Ovary (tissue), 7 donors: ENCODE measurements at regions not wholly inside any gene's neighbourhood (a gene's known extent, or its start where the extent isn't known, plus 50 kb on each side); places are given as distances from the start of the nearest gene placed in this dataset.

Experiments used
- DNase-seq, 5 donors: peaks; one replicate each; pipeline ENCODE4 v3.0.0-alpha.2; 2019 to 2020
- H3K27ac ChIP-seq, 2 donors: fragments of 200-600 bp; one replicate each; pipeline versions ENCODE4 v1.5.1 to v1.8.0; 2019 to 2022
- H3K27me3 ChIP-seq: fragments of 200-600 bp; one replicate; pipeline ENCODE4 v1.8.0; 2022
- H3K36me3 ChIP-seq: fragments of 200-600 bp; sonication (generic); one replicate; pipeline ENCODE4 v1.5.1; 2019
- H3K4me1 ChIP-seq: one replicate; pipeline ENCODE4 v1.8.1; 2013; ENCODE audit warnings: mild to moderate bottlenecking, moderate library complexity; ENCODE audit not compliant: insufficient read depth
- H3K4me3 ChIP-seq: fragments of 200-600 bp; sonication (generic); one replicate; pipeline ENCODE4 v1.5.1; 2017
- H3K9me3 ChIP-seq, 2 donors: fragments of 200-600 bp in 1 of 2; sonication (generic) in 1 of 2; one replicate each; pipeline versions ENCODE4 v1.5.1 to v1.8.1; 2013 to 2019; ENCODE audit warnings: mild to moderate bottlenecking in 1 of 2, moderate library complexity in 1 of 2
- CTCF ChIP-seq, 3 donors: fragments of 450-650 bp in 2 of 3; fragments of 200-600 bp in 1 of 3; IDR thresholded peaks; one replicate each; pipeline versions ENCODE4 v1.5.1 to v1.8.0; 2016 to 2022; ENCODE audit warnings: antibody characterized with exemption in 3 of 3, mild to moderate bottlenecking in 1 of 3
- EP300 ChIP-seq: sonication (generic); formaldehyde crosslinking; IDR thresholded peaks from one replicate; pipeline ENCODE4 v1.6.1; 2017; ENCODE audit warnings: antibody characterized with exemption
- POLR2A ChIP-seq: fragments of 450-650 bp; IDR thresholded peaks from one replicate; pipeline ENCODE4 v1.6.1; 2017; ENCODE audit warnings: antibody characterized with exemption, mild to moderate bottlenecking, moderate library complexity
- WGBS, 3 donors: extraction: QIAGEN DNeasy Blood & Tissue Kit in 1 of 3; methylation state at CpG; one replicate each; pipeline versions ENCODE4 v1.1.5 to v1.1.7; 2013 to 2017; 5-methylcytosine and 5-hydroxymethylcytosine counted together
- intact Hi-C, 4 donors: fragments of 100-400 bp; cut with DNase I; formaldehyde crosslinking; loops; one replicate each; pipeline versions ENCODE4 v1.11.0 to v1.15.1; 2022 to 2023
- donor health status: DM: no; HTN: no; CAD: no; lungs with moderate emphysema.
- donor health status: DM: no; HTN: no; CAD: no.
- donor health status: Bipolar disorder and iron deficiency.
- donor health status: DM: no; HTN: no; CAD: no.
- donor health status: DM: yes; HTN: yes; CAD: no.

GRCh38 chr11:119934267-119934666 lies 203.6 kb downstream of the TRIM29 start:
- DNase-seq: no peak
- Histone ChIP-seq H3K4me3 (no peak overlapping the region), H3K4me1 (no peaks in the 10 kb centered on the region), H3K36me3 (no peaks in the 10 kb centered on the region), H3K27ac (no peak overlapping the region), H3K27me3 (no peaks in the 10 kb centered on the region), H3K9me3 (no peaks in the 10 kb centered on the region)
- 90 to 95% (median 92%) methylated on average over 4 of the region's 4 CpGs for WGBS, 3 donors
- TF ChIP-seq POLR2A: no peak
- TF ChIP-seq EP300: no peak
- no peak for TF ChIP-seq CTCF (IDR thresholded peaks at IDR 0.05)
- intact Hi-C loops: no loop called here

- no peak for DNase-seq
- WGBS, 3 donors: 41 to 53% (median 50%) methylated on average over 5 of the region's 5 CpGs
- no peak overlapping the region for H3K27ac ChIP-seq
- TF ChIP-seq CTCF (IDR thresholded peaks at IDR 0.05): no peak
- no peak for TF ChIP-seq POLR2A
- TF ChIP-seq EP300: no peak
- H3K4me1 ChIP-seq: no peaks in the 10 kb centered on the region
- no peaks in the 10 kb centered on the region for H3K36me3 ChIP-seq
- intact Hi-C loops: no loop called here
- H3K4me3 ChIP-seq: no peak overlapping the region
- no peaks in the 10 kb centered on the region for H3K27me3 ChIP-seq
- H3K9me3 ChIP-seq: no peaks in the 10 kb centered on the region
Observed at GRCh38 chr11:119933584-119933983, 204.3 kb downstream of the TRIM29 start.

GRCh38 chr11:119932828-119933562 lies 204.0 kb upstream of the NECTIN1 start:
- intact Hi-C loops: no loop called here
- Histone ChIP-seq H3K27ac (no peak overlapping the region), H3K27me3 (no peaks in the 10 kb centered on the region), H3K4me1 (no peaks in the 10 kb centered on the region), H3K4me3 (no peak overlapping the region), H3K36me3 (no peaks in the 10 kb centered on the region), H3K9me3 (no peaks in the 10 kb centered on the region)
- TF ChIP-seq POLR2A: no peak
- TF ChIP-seq CTCF (IDR thresholded peaks at IDR 0.05): no peak
- no peak for TF ChIP-seq EP300
- WGBS, 3 donors: 24 to 42% (median 34%) methylated on average over 9 of the region's 9 CpGs
- no peak for DNase-seq

- intact Hi-C loops: no loop called here
- no peak for TF ChIP-seq EP300
- no peak for TF ChIP-seq POLR2A
- TF ChIP-seq CTCF (IDR thresholded peaks at IDR 0.05): no peak
- Histone ChIP-seq H3K9me3 (no peaks in the 10 kb centered on the region), H3K27me3 (no peaks in the 10 kb centered on the region), H3K4me1 (no peaks in the 10 kb centered on the region), H3K4me3 (no peak overlapping the region), H3K36me3 (no peaks in the 10 kb centered on the region), H3K27ac (no peak overlapping the region)
- DNase-seq: no peak
- WGBS, 3 donors: 81 to 88% (median 85%) methylated on average over 4 of the region's 4 CpGs
Observed at GRCh38 chr11:119928047-119928446, 199.0 kb upstream of the NECTIN1 start.
